BE2C (cell line): ENCODE measurements at regions not wholly inside any gene's neighbourhood (a gene's known extent, or its start where the extent isn't known, plus 50 kb on each side); places are given as distances from the start of the nearest gene placed in this dataset.
"Not testable (repeated sequence)": the region's sequence is repeated elsewhere in the genome, so short reads cannot be mapped to it uniquely, and the experiment has no call there.

Experiments used
- DNase-seq: peaks from one replicate; pipeline ENCODE4 v3.0.0-alpha.2; 2020
- H3K27me3 ChIP-seq: fragments of 250-450 bp; sonication (Bioruptor Pico); 2 replicates; pipeline ENCODE4 v1.5.1; 2020; ENCODE audit warnings: mild to moderate bottlenecking
- H3K36me3 ChIP-seq: fragments of 250-450 bp; sonication (Bioruptor Pico); 2 replicates; pipeline ENCODE4 v1.5.1; 2020; ENCODE audit warnings: mild to moderate bottlenecking
- H3K4me1 ChIP-seq: fragments of 250-450 bp; sonication (Bioruptor Pico); 2 replicates; pipeline ENCODE4 v1.5.1; 2020
- H3K4me3 ChIP-seq: 2 replicates; pipeline ENCODE4 v1.5.1; 2011; ENCODE audit warnings: low read depth, low read length
- H3K9me3 ChIP-seq: fragments of 250-450 bp; sonication (Bioruptor Pico); 2 replicates; pipeline ENCODE4 v1.5.1; 2020
- CTCF ChIP-seq: IDR thresholded peaks from 2 replicates; pipeline ENCODE4 v1.5.1; 2012; ENCODE audit warnings: mild to moderate bottlenecking, low read depth, low read length

DNA sequence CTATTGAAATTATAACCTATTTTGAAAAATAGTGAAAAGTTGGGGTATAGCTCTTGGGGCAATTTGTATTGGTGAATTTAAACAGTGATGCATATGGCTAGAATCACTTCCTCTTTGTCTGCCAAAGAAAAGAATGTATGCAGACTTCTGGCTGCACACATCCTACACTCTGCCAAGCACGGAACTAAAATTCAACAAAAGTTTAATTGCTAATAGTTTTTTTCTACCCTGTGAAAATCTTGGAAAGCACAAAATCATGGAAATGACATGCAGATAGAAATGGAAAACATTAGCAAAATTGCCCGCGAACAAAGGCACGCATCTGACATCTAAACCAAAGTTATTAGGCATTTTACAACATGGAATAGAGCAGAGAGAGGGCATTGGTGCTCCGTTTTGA, 106.4 kb upstream of the PDE10A start:
- Histone ChIP-seq H3K4me1 (no peaks in the 10 kb centered on the region), H3K9me3 (no peaks in the 10 kb centered on the region), H3K4me3 (no peak overlapping the region), H3K36me3 (no peaks in the 10 kb centered on the region), H3K27me3 (no peaks in the 10 kb centered on the region)
- TF ChIP-seq CTCF = no peak
- no peak for DNase-seq

GRCh38 chr6:165768961-165769360, 105.9 kb upstream of the PDE10A start:
- Histone ChIP-seq H3K27me3 (no peaks in the 10 kb centered on the region), H3K9me3 (no peaks in the 10 kb centered on the region), H3K4me1 (no peaks in the 10 kb centered on the region), H3K4me3 (no peak overlapping the region), H3K36me3 (no peaks in the 10 kb centered on the region)
- TF ChIP-seq CTCF = no peak
- no peak for DNase-seq

DNA sequence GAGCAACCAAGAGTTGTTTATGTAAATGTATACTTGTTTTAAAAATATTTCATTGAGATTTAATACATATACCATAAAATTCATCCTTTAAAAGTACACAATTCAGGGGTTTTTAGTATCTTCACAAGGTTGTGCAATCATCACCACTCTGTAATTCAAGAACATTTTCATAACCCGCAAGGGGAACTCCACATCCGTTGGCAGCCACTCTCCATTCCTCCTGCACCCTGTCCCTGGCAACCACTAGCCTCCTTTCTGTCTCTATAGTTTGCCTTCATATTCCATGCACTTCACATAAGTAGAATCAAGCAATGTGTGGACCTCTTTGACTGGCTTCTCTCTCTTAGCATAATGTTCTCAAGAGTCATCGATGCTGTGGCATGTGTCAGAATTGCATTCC, 104.2 kb upstream of the PDE10A start:
- TF ChIP-seq CTCF = no peak
- Histone ChIP-seq H3K36me3 (no peaks in the 10 kb centered on the region), H3K4me3 (no peak overlapping the region), H3K4me1 (no peaks in the 10 kb centered on the region), H3K27me3 (no peaks in the 10 kb centered on the region), H3K9me3 (no peaks in the 10 kb centered on the region)
- DNase-seq = no peak

- no peak for DNase-seq
- Histone ChIP-seq H3K36me3 (no peaks in the 10 kb centered on the region), H3K4me3 (no peak overlapping the region), H3K27me3 (no peaks in the 10 kb centered on the region), H3K9me3 (no peaks in the 10 kb centered on the region), H3K4me1 (no peaks in the 10 kb centered on the region)
- TF ChIP-seq CTCF = no peak
These were observed 103.4 kb upstream of the PDE10A start for GRCh38 chr6:165766457-165766856.

GRCh38 chr6:165766026-165766425, 103.0 kb upstream of the PDE10A start:
- H3K27me3 ChIP-seq = no peaks in the 10 kb centered on the region
- H3K9me3 ChIP-seq = no peaks in the 10 kb centered on the region
- TF ChIP-seq CTCF = no peak
- no peaks in the 10 kb centered on the region for H3K36me3 ChIP-seq
- no peak for DNase-seq
- H3K4me1 ChIP-seq = no peaks in the 10 kb centered on the region
- H3K4me3 ChIP-seq = no peak overlapping the region

DNA sequence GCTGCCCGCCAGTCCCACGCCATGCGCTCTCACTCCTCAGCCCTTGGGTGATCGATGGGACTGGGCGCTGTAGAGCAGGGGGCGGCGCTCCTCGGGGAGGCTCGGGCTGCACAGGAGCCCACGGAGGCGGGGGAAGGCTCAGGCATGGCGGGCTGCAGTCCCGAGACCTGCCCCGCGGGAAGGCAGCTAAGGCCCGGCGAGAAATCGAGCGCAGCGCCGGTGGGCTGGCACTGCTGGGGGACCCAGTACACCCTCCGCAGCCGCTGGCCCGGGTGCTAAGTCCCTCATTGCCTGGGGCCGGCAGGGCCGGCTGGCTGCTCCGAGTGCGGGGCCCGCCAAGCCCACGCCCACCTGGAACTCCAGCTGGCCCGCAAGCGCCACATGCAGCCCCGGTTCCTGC, 102.2 kb upstream of the PDE10A start:
- not testable (repeated sequence) for H3K9me3 ChIP-seq, H3K4me1 ChIP-seq, H3K36me3 ChIP-seq, DNase-seq, H3K27me3 ChIP-seq, H3K4me3 ChIP-seq

GRCh38 chr6:165762876-165763275, 99.8 kb upstream of the PDE10A start:
- no peaks in the 10 kb centered on the region for H3K4me1 ChIP-seq
- no peak for TF ChIP-seq CTCF
- DNase-seq = no peak
- no peak overlapping the region for H3K4me3 ChIP-seq
- H3K27me3 ChIP-seq = no peaks in the 10 kb centered on the region
- no peaks in the 10 kb centered on the region for H3K36me3 ChIP-seq
- no peaks in the 10 kb centered on the region for H3K9me3 ChIP-seq
